ENCODE measurements at regions not wholly inside any gene's neighbourhood (a gene's known extent, or its start where the extent isn't known, plus 50 kb on each side); places are given as distances from the start of the nearest gene placed in this dataset.

DNA sequence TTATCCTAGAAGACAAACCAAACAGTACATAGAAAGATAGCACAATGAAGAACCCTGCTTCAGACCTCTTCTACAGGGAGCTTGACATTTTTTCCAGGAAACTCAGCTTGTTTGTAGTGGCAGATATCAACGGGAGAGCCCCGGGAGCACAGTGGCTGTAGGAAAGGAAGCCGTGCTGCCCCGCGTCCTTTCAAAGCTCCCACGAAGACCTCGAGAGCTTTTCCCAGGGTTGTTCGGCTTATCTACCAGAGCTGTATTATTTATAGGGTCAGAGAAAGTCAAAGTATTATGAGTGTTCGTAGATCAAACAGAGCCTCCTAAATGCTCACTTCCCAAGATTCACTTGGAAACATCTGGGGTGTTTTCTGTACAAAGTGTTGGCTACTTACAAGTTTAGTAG lies 167.1 kb upstream of the COPS8 start:
- TF ChIP-seq, protein P1, sequence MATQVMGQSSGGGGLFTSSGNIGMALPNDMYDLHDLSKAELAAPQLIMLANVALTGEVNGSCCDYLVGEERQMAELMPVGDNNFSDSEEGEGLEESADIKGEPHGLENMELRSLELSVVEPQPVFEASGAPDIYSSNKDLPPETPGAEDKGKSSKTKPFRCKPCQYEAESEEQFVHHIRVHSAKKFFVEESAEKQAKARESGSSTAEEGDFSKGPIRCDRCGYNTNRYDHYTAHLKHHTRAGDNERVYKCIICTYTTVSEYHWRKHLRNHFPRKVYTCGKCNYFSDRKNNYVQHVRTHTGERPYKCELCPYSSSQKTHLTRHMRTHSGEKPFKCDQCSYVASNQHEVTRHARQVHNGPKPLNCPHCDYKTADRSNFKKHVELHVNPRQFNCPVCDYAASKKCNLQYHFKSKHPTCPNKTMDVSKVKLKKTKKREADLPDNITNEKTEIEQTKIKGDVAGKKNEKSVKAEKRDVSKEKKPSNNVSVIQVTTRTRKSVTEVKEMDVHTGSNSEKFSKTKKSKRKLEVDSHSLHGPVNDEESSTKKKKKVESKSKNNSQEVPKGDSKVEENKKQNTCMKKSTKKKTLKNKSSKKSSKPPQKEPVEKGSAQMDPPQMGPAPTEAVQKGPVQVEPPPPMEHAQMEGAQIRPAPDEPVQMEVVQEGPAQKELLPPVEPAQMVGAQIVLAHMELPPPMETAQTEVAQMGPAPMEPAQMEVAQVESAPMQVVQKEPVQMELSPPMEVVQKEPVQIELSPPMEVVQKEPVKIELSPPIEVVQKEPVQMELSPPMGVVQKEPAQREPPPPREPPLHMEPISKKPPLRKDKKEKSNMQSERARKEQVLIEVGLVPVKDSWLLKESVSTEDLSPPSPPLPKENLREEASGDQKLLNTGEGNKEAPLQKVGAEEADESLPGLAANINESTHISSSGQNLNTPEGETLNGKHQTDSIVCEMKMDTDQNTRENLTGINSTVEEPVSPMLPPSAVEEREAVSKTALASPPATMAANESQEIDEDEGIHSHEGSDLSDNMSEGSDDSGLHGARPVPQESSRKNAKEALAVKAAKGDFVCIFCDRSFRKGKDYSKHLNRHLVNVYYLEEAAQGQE (IDR thresholded peaks at IDR 0.05; ENCODE audit: low read depth), result no peak
- TF ChIP-seq TAF1 (IDR thresholded peaks at IDR 0.05; ENCODE audit: low read depth) (no peak), NFIC (IDR thresholded peaks at IDR 0.05) (no peak), EP300 (IDR thresholded peaks at IDR 0.05; ENCODE audit: borderline replicate concordance) (no peak), RAD21 (IDR thresholded peaks at IDR 0.05; ENCODE audit: low read depth) (no peak), YY1 (IDR thresholded peaks at IDR 0.05; ENCODE audit: low read depth) (no peak), FOXM1 (IDR thresholded peaks at IDR 0.05; ENCODE audit: borderline replicate concordance, low read depth) (no peak), EGR1 (IDR thresholded peaks at IDR 0.05) (no peak), TCF12 (IDR thresholded peaks at IDR 0.05; ENCODE audit: low read depth) (no peak), CEBPB (IDR thresholded peaks at IDR 0.05) (no peak), CREB1 (IDR thresholded peaks at IDR 0.05; ENCODE audit: low read depth) (no peak)
- TF ChIP-seq, protein P2, sequence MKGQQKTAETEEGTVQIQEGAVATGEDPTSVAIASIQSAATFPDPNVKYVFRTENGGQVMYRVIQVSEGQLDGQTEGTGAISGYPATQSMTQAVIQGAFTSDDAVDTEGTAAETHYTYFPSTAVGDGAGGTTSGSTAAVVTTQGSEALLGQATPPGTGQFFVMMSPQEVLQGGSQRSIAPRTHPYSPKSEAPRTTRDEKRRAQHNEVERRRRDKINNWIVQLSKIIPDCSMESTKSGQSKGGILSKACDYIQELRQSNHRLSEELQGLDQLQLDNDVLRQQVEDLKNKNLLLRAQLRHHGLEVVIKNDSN (IDR thresholded peaks at IDR 0.05), result no peak
- TF ChIP-seq, protein P3, sequence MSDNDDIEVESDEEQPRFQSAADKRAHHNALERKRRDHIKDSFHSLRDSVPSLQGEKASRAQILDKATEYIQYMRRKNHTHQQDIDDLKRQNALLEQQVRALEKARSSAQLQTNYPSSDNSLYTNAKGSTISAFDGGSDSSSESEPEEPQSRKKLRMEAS (IDR thresholded peaks at IDR 0.05), result no peak

Data from Ishikawa (cell line).